H9 (cell line): ENCODE measurements at regions not wholly inside any gene's neighbourhood (a gene's known extent, or its start where the extent isn't known, plus 50 kb on each side); places are given as distances from the start of the nearest gene placed in this dataset.

Source experiments
- DNase-seq: peaks from one replicate; pipeline ENCODE4 v3.0.0-alpha.2; 2017
- H2AFZ ChIP-seq: one replicate; pipeline ENCODE4 v1.6.1; 2013; ENCODE audit warnings: mild to moderate bottlenecking, low read length, control low read depth, moderate library complexity
- H2AK5ac ChIP-seq: 2 replicates; pipeline ENCODE4 v1.6.1; 2013; ENCODE audit warnings: low read length, control low read depth, mixed read lengths; ENCODE audit not compliant: insufficient read length
- H2BK120ac ChIP-seq: one replicate; pipeline ENCODE4 v1.6.1; 2013; ENCODE audit warnings: low read depth, mild to moderate bottlenecking, low read length, control low read depth, inconsistent platforms; ENCODE audit not compliant: poor library complexity, severe bottlenecking
- H2BK12ac ChIP-seq: 2 replicates; pipeline ENCODE4 v1.6.1; 2013; ENCODE audit warnings: low read length, control low read depth, mixed read lengths, low read depth; ENCODE audit not compliant: insufficient read length
- H2BK15ac ChIP-seq: 2 replicates; pipeline ENCODE4 v1.6.1; 2013; ENCODE audit warnings: low read depth, low read length, control low read depth
- H2BK20ac ChIP-seq: one replicate; pipeline ENCODE4 v1.6.1; 2013; ENCODE audit warnings: low read depth, mild to moderate bottlenecking, low read length, control low read depth, inconsistent platforms; ENCODE audit not compliant: poor library complexity, severe bottlenecking
- H2BK5ac ChIP-seq: 2 replicates; pipeline ENCODE4 v1.6.1; 2013; ENCODE audit warnings: low read length, control low read depth, mixed read lengths; ENCODE audit not compliant: insufficient read length
- H3K14ac ChIP-seq: 2 replicates; pipeline ENCODE4 v1.6.1; 2013; ENCODE audit warnings: low read length, control low read depth; ENCODE audit not compliant: insufficient read depth
- H3K18ac ChIP-seq: 2 replicates; pipeline ENCODE4 v1.6.1; 2013; ENCODE audit warnings: low read depth, mild to moderate bottlenecking, mixed read lengths, low read length, control low read depth; ENCODE audit not compliant: insufficient read length
- H3K23ac ChIP-seq: 2 replicates; pipeline ENCODE4 v1.6.1; 2013; ENCODE audit warnings: low read length, control low read depth, mixed read lengths, low read depth; ENCODE audit not compliant: insufficient read length
- H3K23me2 ChIP-seq: 2 replicates; pipeline ENCODE4 v1.6.1; 2013; ENCODE audit warnings: low read depth, mild to moderate bottlenecking, mixed read lengths, low read length, control low read depth; ENCODE audit not compliant: insufficient read length, poor library complexity, severe bottlenecking
- H3K27ac ChIP-seq: 2 replicates; pipeline ENCODE4 v1.5.1; 2013; ENCODE audit warnings: low read length, control low read depth, mixed read lengths, low read depth; ENCODE audit not compliant: insufficient read length
- H3K27me3 ChIP-seq: 2 replicates; pipeline ENCODE4 v1.6.1; 2013; ENCODE audit warnings: low read length, control low read depth, inconsistent platforms; ENCODE audit not compliant: insufficient read depth
- H3K4ac ChIP-seq: 2 replicates; pipeline ENCODE4 v1.6.1; 2013; ENCODE audit warnings: low read depth, mild to moderate bottlenecking, control low read depth, inconsistent platforms, low read length, moderate library complexity
- H3K4me1 ChIP-seq: 2 replicates; pipeline ENCODE4 v1.6.1; 2013; ENCODE audit warnings: low read length, control low read depth, inconsistent platforms; ENCODE audit not compliant: insufficient read depth
- H3K4me2 ChIP-seq: 2 replicates; pipeline ENCODE4 v1.6.1; 2013; ENCODE audit warnings: low read length, control low read depth, mixed read lengths; ENCODE audit not compliant: insufficient read length, insufficient read depth
- H3K56ac ChIP-seq: 2 replicates; pipeline ENCODE4 v1.6.1; 2013; ENCODE audit warnings: low read depth, mild to moderate bottlenecking, mixed read lengths, low read length, control low read depth; ENCODE audit not compliant: insufficient read length
- H3K79me1 ChIP-seq: 2 replicates; pipeline ENCODE4 v1.6.1; 2013; ENCODE audit warnings: low read depth, mild to moderate bottlenecking, moderate library complexity, low read length, control low read depth, inconsistent platforms; ENCODE audit not compliant: insufficient read depth, poor library complexity, severe bottlenecking
- H3K79me2 ChIP-seq: 2 replicates; pipeline ENCODE4 v1.6.1; 2013; ENCODE audit warnings: low read length, control low read depth, inconsistent platforms; ENCODE audit not compliant: insufficient read depth
- H3K9ac ChIP-seq: 2 replicates; pipeline ENCODE4 v1.6.1; 2013; ENCODE audit warnings: low read length, control low read depth, mixed read lengths; ENCODE audit not compliant: insufficient read length; ENCODE audit errors: extremely low read depth
- H3K9me3 ChIP-seq: one replicate; pipeline ENCODE4 v1.6.1; 2013; ENCODE audit warnings: low read depth, low read length, inconsistent platforms; ENCODE audit not compliant: control insufficient read depth
- H3T11ph ChIP-seq: one replicate; pipeline ENCODE4 v1.6.1; 2013; ENCODE audit warnings: mild to moderate bottlenecking, low read length, control low read depth, inconsistent platforms
- H4K20me1 ChIP-seq: one replicate; pipeline ENCODE4 v1.6.1; 2013; ENCODE audit not compliant: control insufficient read depth, insufficient read length, insufficient read depth
- H4K5ac ChIP-seq: 2 replicates; pipeline ENCODE4 v1.6.1; 2013; ENCODE audit warnings: low read depth, mild to moderate bottlenecking, mixed read lengths, low read length, control low read depth; ENCODE audit not compliant: insufficient read length
- H4K8ac ChIP-seq: replicated peaks from 2 replicates; pipeline ENCODE4 v1.6.1; 2013; ENCODE audit warnings: low read length, control low read depth, mixed read lengths, low read depth; ENCODE audit not compliant: insufficient read length
- H4K91ac ChIP-seq: 2 replicates; pipeline ENCODE4 v1.6.1; 2013; ENCODE audit warnings: low read depth, mild to moderate bottlenecking, moderate library complexity, mixed read lengths, low read length, control low read depth; ENCODE audit not compliant: insufficient read length
- H3K27ac Mint-ChIP-seq, 3 experiments: 2 replicates in 2 of 3; 3 replicates in 1 of 3; pipeline ENCODE4 v1.8.0; 2020 to 2021; ENCODE audit warnings: mixed read lengths in 3 of 3, mild to moderate bottlenecking in 1 of 3, moderate library complexity in 1 of 3
- H3K27me3 Mint-ChIP-seq: 2 replicates; pipeline ENCODE4 v1.8.0; 2021; ENCODE audit warnings: low read depth, mild to moderate bottlenecking, moderate library complexity, mixed read lengths
- H3K36me3 Mint-ChIP-seq, 3 experiments: 2 replicates in 2 of 3; 3 replicates in 1 of 3; pipeline ENCODE4 v1.8.0; 2020 to 2021; ENCODE audit warnings: low read depth in 3 of 3, mixed read lengths in 3 of 3; ENCODE audit not compliant: insufficient read depth in 1 of 3
- H3K4me1 Mint-ChIP-seq, 2 experiments: 2 replicates each; pipeline ENCODE4 v1.8.0; 2020; ENCODE audit warnings: mixed read lengths in 2 of 2
- H3K4me3 Mint-ChIP-seq, 2 experiments: 2 replicates in 1 of 2; 3 replicates in 1 of 2; pipeline ENCODE4 v1.8.0; 2020 to 2021; ENCODE audit warnings: mild to moderate bottlenecking in 2 of 2, mixed read lengths in 2 of 2, moderate library complexity in 1 of 2
- H3K9me3 Mint-ChIP-seq, 2 experiments: 2 replicates in 1 of 2; 3 replicates in 1 of 2; pipeline ENCODE4 v1.8.0; 2020; ENCODE audit warnings: mild to moderate bottlenecking in 2 of 2, mixed read lengths in 2 of 2, moderate library complexity in 1 of 2
- CTCF ChIP-seq: fragments of 200-600 bp; sonication (generic); conservative IDR thresholded peaks from 3 replicates; pipeline ENCODE4 v1.8.0; 2021; ENCODE audit warnings: antibody characterized with exemption, mild to moderate bottlenecking
- WGBS: extraction: QIAGEN DNeasy Blood & Tissue Kit; methylation state at CpG from one replicate; pipeline ENCODE4 v1.1.7; 2013; ENCODE audit warnings: missing lambda C conversion rate, low lambda C conversion rate, mixed read lengths; ENCODE audit not compliant: insufficient read length; ENCODE audit errors: extremely low coverage; 5-methylcytosine and 5-hydroxymethylcytosine counted together

- no peaks in the 10 kb centered on the region for H3K4me1 Mint-ChIP-seq
- no peak for TF ChIP-seq CTCF
These were observed 650.7 kb downstream of the CDH8 start for GRCh38 chr16:61385392-61386071.

More at GRCh38 chr16:61385392-61386071, 650.7 kb downstream of the CDH8 start:
- no peak overlapping the region for H3K23ac ChIP-seq
- H3K4ac ChIP-seq = no peak overlapping the region
- no peak overlapping the region for H3K9ac ChIP-seq
- H3K18ac ChIP-seq = no peak overlapping the region
- no peaks in the 10 kb centered on the region for H4K20me1 ChIP-seq
- no peaks in the 10 kb centered on the region for H3K27me3 ChIP-seq
- H3K9me3 ChIP-seq = no peaks in the 10 kb centered on the region
- H3K4me2 ChIP-seq = no peak overlapping the region
- H4K91ac ChIP-seq = no peak overlapping the region
- H2BK120ac ChIP-seq = no peak overlapping the region
- WGBS = no CpG with 5 or more reads among the region's 12 CpGs
- H3T11ph ChIP-seq = no peak overlapping the region
- no peaks in the 10 kb centered on the region for H3K79me2 ChIP-seq
- no peak for DNase-seq
- H2AK5ac ChIP-seq = no peak overlapping the region
- H3K14ac ChIP-seq = no peak overlapping the region
- no peaks in the 10 kb centered on the region for H3K9me3 Mint-ChIP-seq
- no peak overlapping the region for H4K8ac ChIP-seq
- no peaks in the 10 kb centered on the region for H3K23me2 ChIP-seq
- no peak overlapping the region for H4K5ac ChIP-seq
- no peaks in the 10 kb centered on the region for H3K79me1 ChIP-seq
- H3K27ac ChIP-seq = no peak overlapping the region
- H2BK12ac ChIP-seq = no peak overlapping the region
- H2BK20ac ChIP-seq = no peak overlapping the region
- no peak overlapping the region for H2BK15ac ChIP-seq
- H2AFZ ChIP-seq = no peak overlapping the region
- H3K4me1 ChIP-seq = no peaks in the 10 kb centered on the region
- no peak overlapping the region for H3K4me3 Mint-ChIP-seq
- no peak overlapping the region for H3K56ac ChIP-seq
- no peak overlapping the region for H3K27ac Mint-ChIP-seq
- 0 out of 2 replicates have a peak, but pooled peaks cover 2% of the 10 kb centered on the region for H3K27me3 Mint-ChIP-seq
- no peaks in the 10 kb centered on the region for H3K36me3 Mint-ChIP-seq
- H2BK5ac ChIP-seq = no peak overlapping the region
